HUES6 (cell line): ENCODE measurements at regions not wholly inside any gene's neighbourhood (a gene's known extent, or its start where the extent isn't known, plus 50 kb on each side); places are given as distances from the start of the nearest gene placed in this dataset.

Source experiments
- H3K27ac ChIP-seq: 2 replicates; pipeline ENCODE4 v1.7.0; 2013; ENCODE audit warnings: low read depth, mild to moderate bottlenecking, low read length, inconsistent platforms
- H3K27me3 ChIP-seq: 2 replicates; pipeline ENCODE4 v1.6.1; 2013; ENCODE audit warnings: low read length; ENCODE audit not compliant: control insufficient read depth, insufficient read depth
- H3K36me3 ChIP-seq: 2 replicates; pipeline ENCODE4 v1.6.1; 2013; ENCODE audit warnings: low read length; ENCODE audit not compliant: control insufficient read depth, insufficient read depth
- H3K4me1 ChIP-seq: 2 replicates; pipeline ENCODE4 v1.6.1; 2013; ENCODE audit warnings: low read length; ENCODE audit not compliant: control insufficient read depth, insufficient read depth
- H3K4me3 ChIP-seq: 2 replicates; pipeline ENCODE4 v1.5.1; 2013; ENCODE audit warnings: low read depth, low read length
- H3K9ac ChIP-seq: one replicate; pipeline ENCODE4 v1.6.1; 2013; ENCODE audit warnings: mild to moderate bottlenecking, low read length
- H3K9me3 ChIP-seq: 2 replicates; pipeline ENCODE4 v1.6.1; 2013; ENCODE audit warnings: low read depth, low read length; ENCODE audit not compliant: control insufficient read depth, insufficient read depth

DNA sequence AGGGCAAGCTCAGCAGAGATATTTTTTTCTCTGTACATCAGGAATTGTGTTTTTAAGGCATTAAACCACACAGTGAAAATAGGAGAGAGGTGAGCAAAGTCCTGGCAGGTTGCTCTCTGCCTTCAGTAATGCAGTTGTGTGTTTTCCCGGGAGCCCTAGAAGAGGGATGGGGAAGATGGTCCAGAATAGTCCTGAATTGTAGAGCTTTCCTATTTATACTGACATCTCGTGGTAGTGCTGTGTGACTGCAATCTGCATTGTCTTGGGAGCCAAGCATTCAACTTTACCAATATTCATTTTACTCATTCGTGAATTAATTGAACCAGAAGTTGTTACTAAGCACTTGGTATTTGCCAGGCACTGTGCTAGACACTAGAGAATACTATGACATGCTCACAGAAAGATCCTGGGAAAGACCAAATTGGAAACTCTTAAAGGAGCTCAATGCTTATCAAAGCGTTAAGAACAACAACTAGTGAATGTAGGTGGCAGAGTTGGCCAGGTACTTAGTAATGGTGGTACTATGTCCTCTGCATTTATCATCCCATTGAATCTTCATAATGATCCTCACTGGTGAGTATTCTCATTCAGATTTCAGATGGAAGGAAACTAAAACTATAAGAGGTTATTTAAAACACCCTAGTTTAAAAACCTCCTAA lies 214.6 kb downstream of the TRIB2 start:
- H3K9me3 ChIP-seq: no peaks in the 10 kb centered on the region
- H3K36me3 ChIP-seq: no peaks in the 10 kb centered on the region
- H3K27me3 ChIP-seq: no peaks in the 10 kb centered on the region
- H3K9ac ChIP-seq: no peak overlapping the region
- H3K4me1 ChIP-seq: peaks cover 9% of the 10 kb centered on the region
- no peak overlapping the region for H3K27ac ChIP-seq
- H3K4me3 ChIP-seq: no peak overlapping the region

DNA sequence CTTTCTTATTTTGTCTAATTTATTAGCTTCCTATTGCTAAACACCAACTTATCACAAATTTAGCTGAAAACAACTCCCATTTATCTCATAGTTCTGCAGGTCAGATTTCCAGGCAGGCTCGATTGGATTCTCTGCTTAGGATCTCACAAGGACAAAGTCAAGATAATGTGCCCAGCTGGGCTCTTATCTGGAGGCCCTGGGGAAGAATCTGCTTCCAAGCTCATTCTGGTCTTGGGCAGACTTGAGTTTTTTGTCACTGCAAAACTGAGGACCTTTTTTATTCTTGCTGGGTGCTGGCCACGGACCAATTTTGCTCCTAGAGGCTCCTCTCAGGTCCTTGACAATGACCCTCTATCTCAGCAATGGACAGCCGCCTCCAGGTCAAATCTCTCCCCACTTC lies 215.5 kb downstream of the TRIB2 start:
- H3K4me3 ChIP-seq: no peak overlapping the region
- H3K36me3 ChIP-seq: no peaks in the 10 kb centered on the region
- H3K4me1 ChIP-seq: peaks cover 9% of the 10 kb centered on the region
- H3K27me3 ChIP-seq: no peaks in the 10 kb centered on the region
- H3K27ac ChIP-seq: no peak overlapping the region
- H3K9me3 ChIP-seq: no peaks in the 10 kb centered on the region
- H3K9ac ChIP-seq: no peak overlapping the region

DNA sequence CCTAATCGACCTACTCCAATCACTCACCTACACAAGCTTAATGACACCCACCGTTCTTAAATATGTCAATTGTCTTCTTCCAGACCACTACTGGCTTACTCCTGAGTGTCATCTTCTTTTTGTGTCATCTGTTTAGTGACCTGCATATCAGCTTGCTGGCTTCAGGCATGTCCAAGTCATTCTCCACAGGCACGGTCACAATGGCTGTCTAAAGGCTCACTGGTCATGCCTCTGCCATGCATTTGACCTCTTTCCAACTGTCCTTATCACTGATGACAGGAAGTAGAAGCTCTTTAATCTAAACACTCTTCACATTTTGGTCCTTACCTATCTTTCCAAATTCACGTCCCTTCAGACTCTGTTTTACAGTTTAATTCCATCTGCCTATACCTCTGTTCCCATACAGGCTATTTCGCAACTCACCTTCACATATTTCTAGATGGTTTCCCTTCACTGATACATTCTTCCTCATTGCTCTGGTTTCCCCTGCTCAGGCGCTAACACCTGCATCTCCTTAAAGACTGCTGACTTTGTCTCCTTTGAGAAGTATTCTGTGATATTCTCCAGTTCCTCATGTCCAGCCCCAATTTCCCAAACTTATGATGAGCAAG lies 217.5 kb downstream of the TRIB2 start:
- H3K27ac ChIP-seq: no peak overlapping the region
- no peak overlapping the region for H3K4me3 ChIP-seq
- no peaks in the 10 kb centered on the region for H3K27me3 ChIP-seq
- H3K4me1 ChIP-seq: no peaks in the 10 kb centered on the region; the same call in 1 of the 2 replicates
- no peak overlapping the region for H3K9ac ChIP-seq
- no peaks in the 10 kb centered on the region for H3K36me3 ChIP-seq
- no peaks in the 10 kb centered on the region for H3K9me3 ChIP-seq

DNA sequence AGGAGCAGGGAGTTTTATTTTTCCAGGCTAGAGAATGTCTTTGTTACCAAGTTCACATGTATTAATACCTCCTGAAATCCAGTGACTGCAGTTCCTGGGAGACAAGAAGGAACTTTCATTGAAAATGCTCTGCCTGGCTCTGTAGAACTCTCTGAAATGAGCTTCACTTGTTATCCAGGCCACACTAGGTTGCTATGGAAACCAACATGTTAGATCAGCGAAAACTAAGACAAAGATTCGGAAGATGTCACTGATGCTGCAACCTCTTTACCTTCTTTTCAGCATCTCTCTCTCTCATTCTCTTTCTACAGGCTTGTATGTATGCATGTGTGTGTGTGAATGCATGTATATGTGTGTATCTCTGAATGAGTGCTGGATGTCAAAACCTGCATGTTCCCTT lies 218.5 kb downstream of the TRIB2 start:
- Histone ChIP-seq H3K27ac (no peak overlapping the region), H3K36me3 (no peaks in the 10 kb centered on the region), H3K4me1 (no peaks in the 10 kb centered on the region), H3K27me3 (no peaks in the 10 kb centered on the region), H3K9me3 (no peaks in the 10 kb centered on the region), H3K9ac (no peak overlapping the region), H3K4me3 (no peak overlapping the region)

DNA sequence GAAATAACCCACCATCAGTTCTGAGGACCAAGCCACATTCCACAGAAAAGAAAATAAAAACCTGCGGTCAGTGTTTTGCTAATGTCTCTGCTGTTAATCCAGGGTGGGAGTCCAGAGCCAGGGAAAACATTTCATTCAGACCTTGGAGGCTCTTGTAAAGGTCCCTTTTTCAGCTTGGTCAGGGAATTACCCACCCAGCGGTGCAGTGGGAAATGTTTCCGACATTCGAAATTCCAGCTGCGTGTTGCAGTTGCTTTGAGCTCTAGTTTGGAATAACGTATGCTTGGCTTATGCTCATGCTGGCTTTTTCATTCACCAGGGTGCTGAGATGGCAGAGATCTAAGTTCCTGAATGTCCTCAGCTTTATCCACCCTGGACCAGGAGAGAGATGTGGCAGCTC lies 219.1 kb downstream of the TRIB2 start:
- no peaks in the 10 kb centered on the region for H3K27me3 ChIP-seq
- no peak overlapping the region for H3K4me3 ChIP-seq
- H3K36me3 ChIP-seq: no peaks in the 10 kb centered on the region
- H3K4me1 ChIP-seq: no peaks in the 10 kb centered on the region
- no peak overlapping the region for H3K9ac ChIP-seq
- no peaks in the 10 kb centered on the region for H3K9me3 ChIP-seq
- no peak overlapping the region for H3K27ac ChIP-seq

DNA sequence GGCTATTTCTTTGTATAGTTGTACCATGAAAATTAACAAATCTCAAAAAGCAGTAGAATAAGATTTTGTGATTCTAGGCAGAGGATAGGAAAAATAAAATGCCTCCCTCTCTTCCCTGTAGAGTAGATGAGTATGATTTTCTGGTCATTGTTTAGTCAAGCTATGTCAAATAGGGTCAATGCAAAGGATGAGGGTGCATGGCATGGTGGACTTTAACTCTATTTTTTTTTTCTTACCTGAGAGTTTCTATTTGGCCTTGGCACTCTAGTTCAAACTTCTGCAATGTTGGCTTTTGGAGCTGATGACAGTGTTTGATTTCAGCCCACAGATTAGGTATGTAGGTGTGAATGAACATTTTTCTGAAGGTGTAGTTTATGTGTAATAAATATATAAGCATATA lies 224.5 kb downstream of the TRIB2 start:
- Histone ChIP-seq H3K4me1 (no peaks in the 10 kb centered on the region), H3K27ac (no peak overlapping the region), H3K9ac (no peak overlapping the region), H3K36me3 (no peaks in the 10 kb centered on the region), H3K4me3 (no peak overlapping the region), H3K27me3 (no peaks in the 10 kb centered on the region), H3K9me3 (no peaks in the 10 kb centered on the region)

DNA sequence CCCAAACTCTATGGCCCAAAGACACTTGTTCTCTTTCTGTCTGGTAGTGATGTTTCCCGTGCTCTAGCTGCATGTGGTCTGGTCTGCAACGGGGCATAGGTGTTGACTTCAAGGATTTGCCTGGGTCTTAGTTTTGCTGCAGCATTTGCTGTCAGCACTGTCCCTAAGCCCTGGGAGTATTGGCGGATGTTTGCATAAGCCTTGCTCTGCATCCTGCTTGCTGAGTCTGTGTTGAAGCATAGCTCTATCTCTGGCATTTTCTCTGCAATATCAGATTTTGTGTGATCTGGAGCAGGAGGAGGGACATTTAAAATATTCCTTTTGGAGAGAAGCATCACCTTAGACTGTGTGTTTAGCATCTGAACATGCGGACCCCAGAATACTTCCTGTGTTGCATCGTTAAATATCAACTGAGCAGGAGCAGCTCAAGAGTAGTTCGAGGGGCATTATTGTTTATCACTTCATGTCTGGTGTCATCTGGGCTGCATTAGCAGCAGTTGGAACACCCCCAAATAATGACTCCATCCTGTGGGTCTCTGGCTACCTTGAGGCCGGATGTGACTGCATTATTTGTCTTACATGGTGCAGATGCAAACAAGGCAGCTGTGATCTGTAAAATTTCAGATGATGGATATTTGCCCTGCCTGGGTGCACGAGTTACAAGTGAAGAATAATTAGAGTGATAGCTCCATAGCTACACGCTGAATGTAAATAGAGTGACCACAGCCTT lies 231.7 kb downstream of the TRIB2 start:
- no peak overlapping the region for H3K27ac ChIP-seq
- H3K4me3 ChIP-seq: no peak overlapping the region
- H3K36me3 ChIP-seq: no peaks in the 10 kb centered on the region
- H3K9me3 ChIP-seq: no peaks in the 10 kb centered on the region
- H3K9ac ChIP-seq: no peak overlapping the region
- H3K27me3 ChIP-seq: no peaks in the 10 kb centered on the region
- H3K4me1 ChIP-seq: peaks cover 5% of the 10 kb centered on the region; the same call in 1 of the 2 replicates

DNA sequence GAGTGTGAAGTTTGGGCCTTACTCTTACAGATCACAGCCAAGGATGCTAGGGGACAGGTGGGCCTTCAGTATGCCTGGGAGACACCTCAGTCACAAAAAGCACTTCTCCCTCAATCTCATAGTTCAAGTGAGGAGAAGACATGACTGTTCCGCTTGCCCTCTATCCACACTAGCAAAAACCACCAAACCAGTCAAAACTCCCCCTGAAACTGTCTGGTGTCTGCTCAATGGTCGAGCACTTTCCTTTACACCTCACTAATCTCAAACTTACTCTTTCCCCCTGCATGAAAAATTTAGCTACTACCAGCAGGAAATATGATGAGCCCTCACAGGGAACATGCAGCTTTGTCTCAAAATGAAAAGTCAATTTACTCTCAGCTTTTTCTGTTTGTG lies 232.2 kb downstream of the TRIB2 start:
- no peaks in the 10 kb centered on the region for H3K9me3 ChIP-seq
- H3K27ac ChIP-seq: no peak overlapping the region
- no peak overlapping the region for H3K4me3 ChIP-seq
- H3K4me1 ChIP-seq: peaks cover 5% of the 10 kb centered on the region; the same call in 1 of the 2 replicates
- no peaks in the 10 kb centered on the region for H3K27me3 ChIP-seq
- no peaks in the 10 kb centered on the region for H3K36me3 ChIP-seq
- H3K9ac ChIP-seq: no peak overlapping the region

DNA sequence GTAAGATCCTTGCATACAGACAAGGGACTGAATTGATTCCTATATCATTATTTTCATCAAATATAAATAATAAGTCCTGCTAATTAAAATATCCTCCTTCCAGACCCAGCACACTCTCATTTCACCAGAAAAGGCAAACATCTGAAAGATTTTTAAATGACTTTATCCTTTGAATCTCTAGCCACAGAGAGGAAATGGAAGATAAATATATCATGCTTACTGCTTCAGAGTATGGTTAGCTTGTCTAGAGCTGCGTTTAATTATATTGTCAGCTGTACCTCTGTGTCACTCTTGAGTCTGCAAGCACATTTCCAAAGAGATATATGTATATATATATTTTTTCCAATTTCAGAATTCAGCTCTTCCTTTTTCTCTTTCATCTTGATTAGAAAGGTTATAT lies 232.7 kb downstream of the TRIB2 start:
- H3K27me3 ChIP-seq: no peaks in the 10 kb centered on the region
- H3K9me3 ChIP-seq: no peaks in the 10 kb centered on the region
- H3K9ac ChIP-seq: no peak overlapping the region
- H3K36me3 ChIP-seq: no peaks in the 10 kb centered on the region
- no peak overlapping the region for H3K4me3 ChIP-seq
- H3K27ac ChIP-seq: no peak overlapping the region
- H3K4me1 ChIP-seq: peaks cover 5% of the 10 kb centered on the region; the same call in 1 of the 2 replicates

DNA sequence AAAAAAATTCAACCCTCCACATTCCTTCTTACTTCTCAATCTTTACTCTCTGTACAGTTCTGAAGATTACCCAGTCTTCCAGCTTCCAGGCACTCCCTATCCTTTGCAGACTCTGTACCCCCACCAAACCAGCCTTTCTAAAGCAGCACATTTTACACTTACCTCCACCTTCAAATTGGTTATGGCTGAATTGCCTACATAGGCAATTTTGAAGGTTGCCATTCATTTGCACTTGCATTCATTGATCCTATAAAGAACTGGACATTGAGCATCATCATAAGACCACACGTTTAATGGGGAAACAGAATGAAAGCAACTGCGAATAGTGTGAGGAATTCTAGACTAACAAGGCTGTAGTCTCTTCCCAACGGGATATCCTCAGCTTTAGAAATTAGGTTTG lies 233.4 kb downstream of the TRIB2 start:
- Histone ChIP-seq H3K4me3 (no peak overlapping the region), H3K36me3 (no peaks in the 10 kb centered on the region), H3K27ac (no peak overlapping the region), H3K9me3 (no peaks in the 10 kb centered on the region), H3K27me3 (no peaks in the 10 kb centered on the region), H3K4me1 (peaks cover 5% of the 10 kb centered on the region; the same call in 1 of the 2 replicates), H3K9ac (no peak overlapping the region)

DNA sequence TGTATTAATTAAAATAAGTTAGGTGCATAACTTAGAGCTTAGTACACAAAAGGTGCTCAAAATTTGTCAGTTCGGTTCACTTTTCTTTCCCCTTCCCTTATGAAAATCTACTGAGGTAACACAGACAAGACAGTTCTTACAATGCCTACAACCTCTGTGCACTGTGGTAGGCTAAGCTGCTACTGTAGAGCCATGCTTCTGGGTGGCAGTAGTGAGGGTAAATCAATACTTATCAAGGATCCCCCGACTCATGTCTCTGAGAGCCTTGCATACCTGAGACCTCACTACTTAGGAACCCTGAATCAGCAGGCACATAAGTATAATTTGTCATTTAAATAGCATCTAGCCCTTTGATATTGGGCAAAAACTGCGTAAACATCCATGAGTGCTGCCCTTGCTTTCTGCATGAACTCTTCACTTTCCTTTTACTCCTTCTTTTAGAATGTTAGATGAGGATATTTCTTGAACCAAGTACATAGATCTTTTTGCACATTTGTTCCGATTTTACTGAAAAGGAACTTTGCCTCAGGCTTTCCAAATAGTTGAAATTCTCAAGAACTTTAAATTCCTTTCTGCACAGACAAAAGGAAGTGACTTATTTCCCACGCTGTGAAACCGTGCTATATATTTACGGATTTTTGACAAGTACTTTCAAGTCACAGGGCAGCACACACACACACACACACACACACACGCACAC lies 234.4 kb downstream of the TRIB2 start:
- Histone ChIP-seq H3K4me3 (no peak overlapping the region), H3K27me3 (no peaks in the 10 kb centered on the region), H3K27ac (no peak overlapping the region), H3K36me3 (no peaks in the 10 kb centered on the region), H3K9ac (no peak overlapping the region), H3K9me3 (no peaks in the 10 kb centered on the region), H3K4me1 (peaks cover 5% of the 10 kb centered on the region; the same call in 1 of the 2 replicates)
